GM19455 (cell line): ENCODE measurements at regions not wholly inside any gene's neighbourhood (a gene's known extent, or its start where the extent isn't known, plus 50 kb on each side); places are given as distances from the start of the nearest gene placed in this dataset.
"Not testable (repeated sequence)": the region's sequence is repeated elsewhere in the genome, so short reads cannot be mapped to it uniquely, and the experiment has no call there.

Experiments used
- ATAC-seq: cut with Tn5 transposase; IDR thresholded peaks from one replicate; pipeline ENCODE4 v1.9.1; 2021; ENCODE audit not compliant: unreplicated experiment

GRCh38 chr6:140316966-140317365 is 942.5 kb upstream of the CITED2 start:
- ATAC-seq: no peak

GRCh38 chr6:140314682-140315081 is 940.2 kb upstream of the CITED2 start:
- no peak for ATAC-seq

- no peak for ATAC-seq
These were observed 936.7 kb upstream of the CITED2 start for GRCh38 chr6:140311146-140311545.

DNA sequence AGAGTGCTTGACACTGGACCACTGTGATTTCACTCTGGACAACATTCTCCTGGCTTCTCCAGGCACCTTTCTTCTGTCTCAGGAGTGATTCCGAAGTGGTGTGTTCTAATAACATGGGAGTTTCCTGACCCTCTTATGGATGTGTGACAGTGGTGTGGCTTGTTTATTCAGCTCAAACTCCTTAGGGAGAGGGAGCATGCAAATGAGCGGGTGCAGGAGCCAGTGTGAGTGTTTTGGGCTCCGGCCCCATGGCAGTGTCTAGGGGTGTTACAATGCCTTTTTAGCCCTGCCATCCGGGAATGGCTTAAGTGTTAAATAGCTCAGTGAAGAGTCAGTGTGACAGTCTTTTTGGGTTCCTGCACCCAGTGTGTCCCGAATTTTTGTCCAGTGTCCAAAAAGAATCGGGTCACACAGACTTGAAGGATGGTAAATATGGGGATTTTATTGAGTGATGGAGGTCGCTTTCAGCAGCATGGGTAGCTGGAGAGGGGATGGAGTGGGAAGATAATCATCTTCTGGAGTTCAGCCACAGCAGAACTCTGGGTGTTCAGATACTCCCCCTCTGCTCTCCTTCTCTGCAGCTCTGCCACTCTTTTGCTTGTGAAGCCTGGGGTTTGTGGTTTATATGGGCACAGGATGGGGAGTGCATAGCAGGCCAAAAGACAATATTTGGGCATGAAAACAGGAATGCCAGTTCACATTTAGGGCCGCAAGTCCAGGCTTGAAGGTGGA is 928.9 kb upstream of the CITED2 start:
- no peak for ATAC-seq

DNA sequence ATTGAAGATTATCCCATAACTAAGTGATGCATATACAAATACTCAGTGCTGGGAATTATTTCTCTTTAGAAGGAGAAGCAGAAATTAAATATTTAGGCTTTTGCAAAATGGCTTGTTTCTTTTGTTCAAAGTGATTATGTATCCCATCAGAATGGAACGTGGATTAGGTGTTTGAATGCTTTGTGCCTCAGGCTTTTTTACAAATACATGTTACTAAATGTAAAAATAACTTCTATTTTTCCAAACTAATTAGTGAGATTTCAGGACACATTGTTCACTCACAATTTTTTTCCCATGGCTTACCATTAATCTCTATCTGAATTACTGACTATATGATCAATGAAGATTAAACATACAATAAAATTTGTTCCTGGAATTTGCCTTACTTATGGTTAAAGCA is 925.9 kb upstream of the CITED2 start:
- ATAC-seq: no peak

DNA sequence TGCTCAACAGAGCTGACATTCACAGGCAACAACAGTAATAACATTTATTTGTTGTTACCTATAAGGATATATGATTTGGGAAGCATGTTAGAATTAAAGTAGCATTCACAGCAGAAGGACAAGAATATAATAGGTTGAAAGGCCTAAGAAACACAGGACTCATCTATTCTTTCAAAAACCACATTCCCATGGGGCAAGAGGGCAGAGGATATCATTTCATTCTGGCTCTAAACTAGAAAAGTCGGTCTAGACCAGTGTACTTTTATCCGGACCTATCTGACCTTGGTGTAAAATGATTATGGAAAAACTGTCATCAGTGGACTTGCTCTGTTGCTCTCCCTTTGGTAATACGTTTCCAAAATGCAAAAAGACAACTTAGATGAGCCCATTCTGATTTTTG is 914.7 kb upstream of the CITED2 start:
- no peak for ATAC-seq

GRCh38 chr6:140285998-140286690 is 911.7 kb upstream of the CITED2 start:
- no peak for ATAC-seq

GRCh38 chr6:140285471-140285870 is 911.0 kb upstream of the CITED2 start:
- ATAC-seq: no peak

GRCh38 chr6:140284871-140285270 is 910.4 kb upstream of the CITED2 start:
- no peak for ATAC-seq

DNA sequence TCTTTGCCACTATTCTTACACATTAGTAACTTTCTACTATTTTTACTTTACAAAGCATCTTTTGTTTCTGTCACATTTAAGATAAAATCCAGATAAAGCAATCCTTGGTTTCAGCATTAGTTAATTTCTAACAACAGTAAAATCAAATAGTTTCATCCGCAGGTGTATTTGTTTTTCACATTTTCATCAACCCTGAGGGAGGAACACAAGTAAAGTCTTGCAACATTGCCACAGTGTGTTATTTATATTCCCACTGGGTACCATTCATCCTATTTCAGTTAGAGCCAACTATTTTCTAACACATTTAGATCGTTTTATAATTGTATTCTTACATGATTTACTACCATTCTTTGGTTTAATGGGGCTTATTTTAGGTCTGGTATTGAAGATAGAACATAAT is 908.7 kb upstream of the CITED2 start:
- ATAC-seq: no peak

DNA sequence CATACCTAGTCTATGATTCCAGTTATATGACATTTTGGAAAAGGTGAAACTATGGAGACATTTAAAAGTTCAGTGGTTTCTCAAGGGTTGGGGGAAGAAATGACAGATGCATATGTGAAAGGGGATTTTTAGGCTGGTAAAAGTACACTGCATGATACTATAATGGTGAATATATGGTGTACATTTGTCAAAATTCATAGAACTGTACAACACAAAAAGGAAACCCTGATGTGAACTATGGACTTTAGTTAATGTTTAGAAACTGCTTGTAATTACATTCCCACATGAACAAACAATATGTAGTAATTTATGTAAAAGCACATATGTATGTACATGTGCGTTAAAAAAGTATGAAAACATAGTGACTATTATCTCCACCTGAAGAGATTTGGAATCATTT is 907.3 kb upstream of the CITED2 start:
- ATAC-seq: no peak

DNA sequence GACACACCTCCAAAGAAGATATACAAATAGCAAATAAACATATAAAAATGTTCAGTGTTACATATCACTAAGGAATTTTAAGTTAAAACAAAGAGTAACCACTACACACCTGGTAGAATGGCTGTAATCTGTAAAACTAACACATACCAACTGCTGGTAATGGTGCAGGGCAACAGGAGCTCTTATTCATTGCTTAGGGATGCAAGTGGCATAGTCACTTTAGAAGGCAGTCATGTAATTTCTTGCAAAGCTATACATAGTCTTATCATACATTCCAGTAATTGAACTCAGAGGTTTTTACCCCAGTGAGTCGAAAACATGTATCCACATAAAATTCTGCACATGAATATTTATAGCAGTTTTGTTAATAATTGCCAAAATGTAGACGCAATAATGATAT is 906.8 kb upstream of the CITED2 start:
- no peak for ATAC-seq

- no peak for ATAC-seq
These were observed 902.3 kb upstream of the CITED2 start for GRCh38 chr6:140276719-140277118.

DNA sequence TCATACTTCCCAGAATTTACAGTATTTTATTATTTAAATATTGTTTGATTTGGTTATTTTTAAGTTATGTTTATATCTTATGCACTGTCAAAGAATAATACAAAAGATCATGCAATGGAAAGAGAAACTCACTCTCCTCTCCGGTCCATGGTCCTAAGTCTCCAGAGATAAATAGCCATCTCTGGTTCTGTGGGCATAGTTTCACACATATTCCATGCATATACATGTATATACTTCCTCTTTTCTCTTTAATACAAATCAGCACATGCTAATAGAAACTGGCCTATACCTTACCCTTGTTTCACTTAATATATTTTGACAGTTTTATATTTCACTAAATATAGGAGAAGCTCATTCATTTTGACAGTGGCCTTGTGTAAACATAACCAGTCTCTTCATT is 901.7 kb upstream of the CITED2 start:
- ATAC-seq: no peak

GRCh38 chr6:140275725-140276124 is 901.3 kb upstream of the CITED2 start:
- no peak for ATAC-seq

DNA sequence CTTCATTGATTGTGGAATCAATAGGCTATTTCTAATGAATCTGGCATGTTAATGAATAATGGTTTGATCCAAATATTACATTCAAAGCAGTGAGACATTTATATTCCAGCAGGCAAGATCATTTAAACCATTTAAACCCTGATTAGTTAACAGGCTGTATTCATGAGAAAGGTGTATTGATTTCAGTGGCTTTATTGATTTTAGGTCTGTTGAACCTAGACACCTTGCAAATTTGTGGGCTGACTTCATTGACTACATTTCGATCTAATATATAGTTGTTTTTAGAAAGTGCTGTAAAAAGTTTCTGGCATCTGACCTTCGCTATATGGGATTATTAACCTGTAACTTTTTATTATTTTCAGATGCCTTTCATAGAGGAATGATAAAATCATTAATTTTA is 900.1 kb upstream of the CITED2 start:
- ATAC-seq: no peak

DNA sequence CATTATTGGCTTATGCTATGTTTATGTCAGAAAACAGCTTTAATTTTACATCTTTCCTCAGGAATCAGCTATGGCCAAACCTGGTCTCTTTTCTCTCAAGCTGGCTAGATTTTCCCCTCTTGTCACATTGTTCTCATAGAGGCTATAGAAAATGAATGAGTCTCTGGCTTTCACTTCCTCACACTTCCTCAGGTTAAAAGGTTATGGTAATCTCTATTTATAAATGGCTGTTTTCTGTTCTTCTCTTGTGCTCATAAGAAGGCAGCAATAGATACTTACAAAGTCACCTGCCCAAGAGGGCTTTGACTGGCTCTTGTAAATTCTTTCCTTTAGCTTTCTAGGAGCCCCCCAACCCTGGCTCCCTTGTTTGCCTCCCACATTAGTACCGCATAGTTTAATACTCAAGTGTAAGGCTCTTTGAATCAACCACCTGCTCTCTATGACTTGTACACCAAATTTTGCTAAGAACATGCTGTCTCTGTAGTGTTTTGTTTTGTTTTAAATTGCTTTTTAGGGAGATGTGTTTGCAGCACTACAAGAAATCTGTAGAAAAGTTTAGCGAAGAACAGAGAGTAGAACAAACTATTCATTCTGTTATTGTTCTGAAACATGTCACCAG is 897.4 kb upstream of the CITED2 start:
- peak; percentile 95 for ATAC-seq

GRCh38 chr6:140269591-140270165 is 895.2 kb upstream of the CITED2 start:
- no peak for ATAC-seq

DNA sequence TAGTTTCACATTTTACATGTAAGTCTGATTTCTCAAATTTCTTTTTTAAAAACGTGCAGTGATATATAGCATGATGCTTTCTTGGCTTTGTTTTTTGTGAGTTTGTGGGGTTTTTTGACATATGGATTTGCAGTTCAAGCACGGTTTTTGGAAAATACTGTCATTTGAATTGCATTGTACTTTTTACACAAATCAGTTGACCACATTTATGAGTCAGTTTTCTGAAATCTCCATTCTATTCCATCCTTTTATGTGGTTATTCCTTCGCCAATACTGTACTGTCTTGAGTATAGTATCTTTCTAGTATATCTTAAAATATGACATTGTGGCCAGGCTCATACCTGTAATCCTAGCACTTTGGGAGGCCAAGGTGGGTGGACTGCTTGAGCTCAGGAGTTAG is 890.0 kb upstream of the CITED2 start:
- no peak for ATAC-seq

DNA sequence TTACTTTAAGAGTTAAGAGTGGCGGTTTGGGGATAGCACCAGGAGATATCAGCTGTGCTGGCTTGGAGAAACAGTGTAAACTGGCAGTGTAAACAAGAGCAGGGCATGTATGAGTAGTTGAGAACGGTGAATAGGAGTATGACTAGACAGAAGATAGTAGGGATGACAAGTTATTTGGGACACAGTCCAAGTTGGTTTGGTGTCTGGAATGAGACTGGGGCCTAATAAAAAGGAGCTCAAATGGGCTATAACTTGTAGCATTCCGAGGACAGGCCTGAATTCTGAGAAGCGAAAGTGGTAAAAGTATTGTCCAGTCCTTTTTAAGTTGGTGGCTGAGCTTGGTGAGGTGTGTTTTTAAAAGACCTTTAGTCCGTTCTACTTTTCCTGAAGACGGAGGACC is 883.9 kb upstream of the CITED2 start:
- ATAC-seq: not testable (repeated sequence)

DNA sequence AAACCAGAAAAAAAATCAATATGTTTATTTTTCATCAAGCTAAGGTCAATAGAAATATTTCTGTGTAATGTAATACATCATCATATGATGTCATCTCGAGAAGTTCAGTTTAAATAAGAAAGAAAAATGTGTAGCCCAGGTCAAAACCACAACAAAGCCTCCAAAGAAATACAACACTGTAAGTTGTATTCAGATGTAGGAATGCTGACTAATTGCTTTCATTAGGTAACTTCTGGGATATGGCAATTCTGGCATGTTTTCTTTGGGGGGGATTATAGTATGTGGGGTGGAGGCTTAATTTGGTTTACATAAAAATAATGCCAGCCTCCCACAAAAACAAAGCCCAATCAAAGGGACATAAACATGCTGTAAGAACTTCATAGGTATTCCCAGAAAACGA is 881.8 kb upstream of the CITED2 start:
- ATAC-seq: no peak

DNA sequence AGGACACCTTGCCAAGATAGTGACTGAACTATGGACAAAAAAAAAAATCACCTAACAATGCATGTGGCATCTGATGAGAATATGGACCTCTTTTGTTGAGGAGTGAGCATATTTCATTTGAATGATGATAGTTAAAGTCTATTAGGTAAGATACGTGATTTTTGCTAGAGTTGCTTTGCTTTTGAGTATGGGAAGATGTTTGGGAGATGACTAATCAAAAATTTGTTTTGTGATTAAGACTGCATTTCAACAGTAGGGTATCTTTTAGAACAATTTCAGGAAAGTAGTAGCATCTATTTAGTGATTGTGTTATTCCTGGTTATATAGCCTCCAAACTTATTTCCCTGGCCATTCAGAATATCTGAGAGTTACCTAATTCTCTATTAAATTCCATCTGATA is 878.6 kb upstream of the CITED2 start:
- no peak for ATAC-seq
